HepG2 (cell line): ENCODE measurements at regions not wholly inside any gene's neighbourhood (a gene's known extent, or its start where the extent isn't known, plus 50 kb on each side); places are given as distances from the start of the nearest gene placed in this dataset.
A peak's percentile ranks its signal among the peaks of the same experiment; 100 is the strongest.

ENCODE experiments used
- AGO1 ChIP-seq: fragments of 200-400 bp; formaldehyde crosslinking; IDR thresholded peaks from 2 replicates; pipeline ENCODE4 v1.6.1; 2017; ENCODE audit warnings: mild to moderate bottlenecking, low read depth, low read length, moderate library complexity; ENCODE audit not compliant: poor library complexity, severe bottlenecking
- DPF2 ChIP-seq: sonication (generic); formaldehyde crosslinking; IDR thresholded peaks from 2 replicates; pipeline ENCODE4 v1.4.0; 2020; ENCODE audit warnings: mild to moderate bottlenecking, low read depth, missing genetic modification reagents, borderline replicate concordance
- ESRRA ChIP-seq: sonication (generic); formaldehyde crosslinking; IDR thresholded peaks from 2 replicates; pipeline ENCODE4 v1.5.1; 2020; ENCODE audit warnings: mild to moderate bottlenecking, low read depth, missing genetic modification reagents
- GATAD1 ChIP-seq: IDR thresholded peaks from 2 replicates; pipeline ENCODE4 v1.6.1; 2016; ENCODE audit warnings: missing genetic modification reagents, missing compliant biosample characterization
- GTF2F1 ChIP-seq: fragments of 150-350 bp; IDR thresholded peaks from 2 replicates; pipeline ENCODE4 v1.6.1; 2014; ENCODE audit warnings: low read length
- HNF1B ChIP-seq: sonication (generic); formaldehyde crosslinking; IDR thresholded peaks from 2 replicates; pipeline ENCODE4 v1.5.1; 2020; ENCODE audit warnings: mild to moderate bottlenecking, moderate library complexity, missing genetic modification reagents
- JDP2 ChIP-seq: sonication (generic); formaldehyde crosslinking; IDR thresholded peaks from 2 replicates; pipeline ENCODE4 v1.8.1; 2022; ENCODE audit warnings: missing genetic modification reagents, borderline replicate concordance
- KDM5B ChIP-seq: sonication (generic); formaldehyde crosslinking; IDR thresholded peaks from 2 replicates; pipeline ENCODE4 v1.4.0; 2020; ENCODE audit warnings: missing genetic modification reagents, mild to moderate bottlenecking, borderline replicate concordance
- KLF12 ChIP-seq: sonication (generic); formaldehyde crosslinking; IDR thresholded peaks from 2 replicates; pipeline ENCODE4 v1.4.0; 2020; ENCODE audit warnings: missing genetic modification reagents, borderline replicate concordance
- KMT2A ChIP-seq: sonication (generic); formaldehyde crosslinking; IDR thresholded peaks from 2 replicates; pipeline ENCODE4 v1.4.0; 2020; ENCODE audit warnings: missing genetic modification reagents
- MYPOP ChIP-seq: sonication (generic); formaldehyde crosslinking; IDR thresholded peaks from 2 replicates; pipeline ENCODE4 v1.8.1; 2023; ENCODE audit warnings: mild to moderate bottlenecking, moderate library complexity, missing genetic modification reagents
- RBAK ChIP-seq: sonication (generic); formaldehyde crosslinking; IDR thresholded peaks from 2 replicates; pipeline ENCODE4 v1.5.1; 2020; ENCODE audit warnings: mild to moderate bottlenecking, missing genetic modification reagents
- TAF15 ChIP-seq: fragments of 200-400 bp; formaldehyde crosslinking; IDR thresholded peaks from one replicate; pipeline ENCODE4 v1.6.1; 2018; ENCODE audit warnings: mild to moderate bottlenecking, low read depth, low read length; ENCODE audit not compliant: poor library complexity, severe bottlenecking
- ZBTB25 ChIP-seq: IDR thresholded peaks from 2 replicates; pipeline ENCODE4 v1.6.1; 2018; ENCODE audit warnings: missing genetic modification reagents
- ZBTB33 ChIP-seq: sonication (generic); formaldehyde crosslinking; IDR thresholded peaks from 2 replicates; pipeline ENCODE4 v1.4.0; 2020; ENCODE audit warnings: missing genetic modification reagents
- ZNF160 ChIP-seq: sonication (generic); formaldehyde crosslinking; IDR thresholded peaks from 2 replicates; pipeline ENCODE4 v1.8.0; 2022; ENCODE audit warnings: mild to moderate bottlenecking, inconsistent platforms, missing genetic modification reagents
- ZNF230 ChIP-seq: sonication (generic); formaldehyde crosslinking; IDR thresholded peaks from 2 replicates; pipeline ENCODE4 v1.4.0; 2020; ENCODE audit warnings: mild to moderate bottlenecking, missing genetic modification reagents
- ZNF276 ChIP-seq: sonication (generic); formaldehyde crosslinking; IDR thresholded peaks from 2 replicates; pipeline ENCODE4 v1.4.0; 2020; ENCODE audit warnings: mild to moderate bottlenecking, low read depth, missing genetic modification reagents
- ZNF607 ChIP-seq: sonication (generic); formaldehyde crosslinking; IDR thresholded peaks from 2 replicates; pipeline ENCODE4 v1.5.1; 2020; ENCODE audit warnings: missing genetic modification reagents, mild to moderate bottlenecking, borderline replicate concordance
- ZNF747 ChIP-seq: sonication (generic); formaldehyde crosslinking; IDR thresholded peaks from 2 replicates; pipeline ENCODE4 v1.8.1; 2023; ENCODE audit warnings: missing genetic modification reagents, mild to moderate bottlenecking, borderline replicate concordance
- ZNF878 ChIP-seq: sonication (generic); formaldehyde crosslinking; IDR thresholded peaks from 2 replicates; pipeline ENCODE4 v1.8.1; 2023; ENCODE audit warnings: mild to moderate bottlenecking, missing genetic modification reagents, moderate library complexity

GRCh38 chr16:79897453-79898146, 297.1 kb upstream of the MAF start (continued):
- peak; percentile 50; the same call in 1 of the 2 replicates for TF ChIP-seq ZBTB25
- TF ChIP-seq ZNF230 = 0 out of 2 replicates have a peak, but pooled peaks have one; percentile 19
- TF ChIP-seq KLF12 = no peak
- TF ChIP-seq ZNF878 (CRISPR knock-in tag) = no peak
- peak; percentile 90 for TF ChIP-seq ESRRA (CRISPR knock-in tag)
- peak; percentile 80 for TF ChIP-seq HNF1B (CRISPR knock-in tag)
- TF ChIP-seq TAF15 = no peak
- TF ChIP-seq RBAK (CRISPR knock-in tag) = no peak
- peak; percentile 43; the same call in 1 of the 2 replicates for TF ChIP-seq ZBTB33
- peak; percentile 95 for TF ChIP-seq ZNF160 (CRISPR knock-in tag)
- TF ChIP-seq GTF2F1 = no peak
- TF ChIP-seq KMT2A (CRISPR knock-in tag) = no peak
- no peak for TF ChIP-seq KDM5B
- peak; percentile 69; the same call in 1 of the 2 replicates for TF ChIP-seq GATAD1
- peak; percentile 85 for TF ChIP-seq DPF2 (CRISPR knock-in tag)
- no peak for TF ChIP-seq ZNF276
- peak; percentile 39; the same call in 1 of the 2 replicates for TF ChIP-seq ZNF747 (CRISPR knock-in tag)
- no peak for TF ChIP-seq JDP2 (CRISPR knock-in tag)
- peak; percentile 85; the same call in 1 of the 2 replicates for TF ChIP-seq ZNF607 (CRISPR knock-in tag)
- no peak for TF ChIP-seq AGO1
- TF ChIP-seq MYPOP (CRISPR knock-in tag) = 0 out of 2 replicates have a peak, but pooled peaks have one; percentile 34
